A204.1 (cell line): ENCODE measurements at regions not wholly inside any gene's neighbourhood (a gene's known extent, or its start where the extent isn't known, plus 50 kb on each side); places are given as distances from the start of the nearest gene placed in this dataset.
"Not testable (repeated sequence)": the region's sequence is repeated elsewhere in the genome, so short reads cannot be mapped to it uniquely, and the experiment has no call there.

ENCODE experiments used
- FAIRE-seq: peaks from 2 replicates; lab custom pipeline; 2012; peaks lifted over from hg19 to GRCh38; lab: Jason Lieb, UNC

- no peak for FAIRE-seq
These were observed 803.6 kb downstream of the NR2F1-AS1 start for GRCh38 chr5:92777421-92777820.

- no peak for FAIRE-seq
These were observed 805.1 kb downstream of the NR2F1-AS1 start for GRCh38 chr5:92775711-92776615.

GRCh38 chr5:92769978-92770377 is 811.0 kb downstream of the NR2F1-AS1 start:
- no peak for FAIRE-seq

- no peak for FAIRE-seq
These were observed 819.4 kb downstream of the NR2F1-AS1 start for GRCh38 chr5:92761585-92761984.

GRCh38 chr5:92760550-92760949 is 820.5 kb downstream of the NR2F1-AS1 start:
- FAIRE-seq, result no peak

- FAIRE-seq, result no peak
These were observed 822.5 kb downstream of the NR2F1-AS1 start for GRCh38 chr5:92758552-92758951.

GRCh38 chr5:92749943-92750342 is 831.1 kb downstream of the NR2F1-AS1 start:
- no peak for FAIRE-seq

- no peak for FAIRE-seq
These were observed 832.8 kb downstream of the NR2F1-AS1 start for GRCh38 chr5:92748072-92748676.

GRCh38 chr5:92741906-92742305 is 839.1 kb downstream of the NR2F1-AS1 start:
- no peak for FAIRE-seq

GRCh38 chr5:92734211-92734940 is 846.6 kb downstream of the NR2F1-AS1 start:
- peak; percentile 21 for FAIRE-seq

- FAIRE-seq, result no peak
These were observed 850.5 kb downstream of the NR2F1-AS1 start for GRCh38 chr5:92730486-92730885.

- FAIRE-seq, result no peak
These were observed 851.9 kb downstream of the NR2F1-AS1 start for GRCh38 chr5:92729088-92729487.

- no peak for FAIRE-seq
These were observed 865.0 kb downstream of the NR2F1-AS1 start for GRCh38 chr5:92715946-92716520.

GRCh38 chr5:92713826-92714225 is 867.2 kb downstream of the NR2F1-AS1 start:
- FAIRE-seq, result no peak

GRCh38 chr5:92713335-92713743 is 867.7 kb downstream of the NR2F1-AS1 start:
- FAIRE-seq, result no peak

GRCh38 chr5:92711956-92712355 is 869.1 kb downstream of the NR2F1-AS1 start:
- no peak for FAIRE-seq

- no peak for FAIRE-seq
These were observed 876.4 kb downstream of the NR2F1-AS1 start for GRCh38 chr5:92704590-92704989.

GRCh38 chr5:92703976-92704375 is 877.0 kb downstream of the NR2F1-AS1 start:
- no peak for FAIRE-seq

- no peak for FAIRE-seq
These were observed 885.7 kb downstream of the NR2F1-AS1 start for GRCh38 chr5:92695123-92696003.

GRCh38 chr5:92694067-92694466 is 887.0 kb downstream of the NR2F1-AS1 start:
- no peak for FAIRE-seq

- FAIRE-seq, result not testable (repeated sequence)
These were observed 889.1 kb downstream of the NR2F1-AS1 start for GRCh38 chr5:92691955-92692354.
